Panc1 (cell line): ENCODE measurements at regions not wholly inside any gene's neighbourhood (a gene's known extent, or its start where the extent isn't known, plus 50 kb on each side); places are given as distances from the start of the nearest gene placed in this dataset.
"Not testable (repeated sequence)": the region's sequence is repeated elsewhere in the genome, so short reads cannot be mapped to it uniquely, and the experiment has no call there.

Experiments used
- ATAC-seq: fragments of 200-7000 bp; cut with Tn5 transposase; 2 replicates; pipeline ENCODE4 v1.9.1; 2020; ENCODE audit warnings: mild to moderate bottlenecking, moderate library complexity
- BruUV-seq: library from RNA; stranded (reverse); fragments of 400-500 nt; replicated peaks from 2 replicates; lab custom pipeline; 2021; lab: Mats Ljungman, UMichigan
- CTCF ChIA-PET: fragments of 300-600 bp; sonication (Branson Sonifier 250); formaldehyde crosslinking; loops from one replicate; lab custom pipeline; 2022; ENCODE audit warnings: antibody characterized with exemption; lab: Charles Lee
- POLR2A ChIA-PET: fragments of 300-600 bp; sonication (Branson Sonifier 250); formaldehyde crosslinking; loops from one replicate; lab custom pipeline; 2022; ENCODE audit warnings: antibody characterized with exemption; lab: Charles Lee
- DNase-seq: peaks from one replicate; pipeline ENCODE4 v3.0.0-alpha.2; 2010; ENCODE audit warnings: low read depth, low spot score
- H3K27ac ChIP-seq: 2 replicates; pipeline ENCODE4 v1.5.1; 2011; ENCODE audit warnings: mild to moderate bottlenecking, low read length, inconsistent platforms
- H3K27me3 ChIP-seq: fragments of 200-500 bp; sonication (Bioruptor generic); 2 replicates; pipeline ENCODE4 v1.6.0; 2014; ENCODE audit warnings: low read length, inconsistent platforms; ENCODE audit not compliant: control insufficient read depth, insufficient read depth
- H3K36me3 ChIP-seq: fragments of 200-500 bp; sonication (Bioruptor generic); 2 replicates; pipeline ENCODE4 v1.5.1; 2014; ENCODE audit warnings: inconsistent platforms, mild to moderate bottlenecking, low read length, moderate library complexity; ENCODE audit not compliant: control insufficient read depth, insufficient read depth
- H3K4me1 ChIP-seq: 2 replicates; pipeline ENCODE4 v1.5.1; 2011; ENCODE audit warnings: inconsistent platforms, mild to moderate bottlenecking, low read length, moderate library complexity; ENCODE audit not compliant: control insufficient read depth, insufficient read depth
- H3K4me3 ChIP-seq, 2 experiments: 2 replicates each; pipeline ENCODE4 v1.5.1; 2011 to 2012; ENCODE audit warnings: low read depth in 2 of 2, low read length in 2 of 2, mild to moderate bottlenecking in 2 of 2, inconsistent platforms in 1 of 2, moderate library complexity in 1 of 2
- H3K9me3 ChIP-seq: fragments of 200-500 bp; sonication (Bioruptor generic); 2 replicates; pipeline ENCODE4 v1.5.1; 2014; ENCODE audit warnings: low read depth, mild to moderate bottlenecking, inconsistent platforms, low read length, moderate library complexity; ENCODE audit not compliant: control insufficient read depth, insufficient read depth
- POLR2AphosphoS5 ChIP-seq: IDR thresholded peaks from 2 replicates; pipeline ENCODE4 v1.6.1; 2012; ENCODE audit warnings: mild to moderate bottlenecking, low read depth, low read length, moderate library complexity
- REST ChIP-seq, 2 experiments: IDR thresholded peaks; 2 replicates each; pipeline ENCODE4 v1.6.1; 2011 to 2012; ENCODE audit warnings: low read depth in 2 of 2, control low read depth in 1 of 2, low read length in 1 of 2, mild to moderate bottlenecking in 1 of 2, moderate library complexity in 1 of 2; ENCODE audit not compliant: insufficient read depth in 1 of 2
- SIN3A ChIP-seq: IDR thresholded peaks from 2 replicates; pipeline ENCODE4 v1.6.1; 2012; ENCODE audit warnings: low read depth, mild to moderate bottlenecking, low read length, moderate library complexity, borderline replicate concordance; ENCODE audit not compliant: insufficient read depth
- TCF7L2 ChIP-seq: IDR thresholded peaks from 2 replicates; pipeline ENCODE4 v1.6.1; 2011; ENCODE audit warnings: mild to moderate bottlenecking, low read depth, low read length, inconsistent platforms
- in situ Hi-C: cut with HindIII; loops from 2 replicates; pipeline ENCODE4 v1.10.0; 2016; ENCODE audit warnings: low sequenced_read_pairs, low pct_unique_long_range_greater_than_20kb
- intact Hi-C: fragments of 100-400 bp; cut with micrococcal nuclease; formaldehyde crosslinking; loops from one replicate; pipeline ENCODE4 v1.10.0; 2022; ENCODE audit not compliant: unreplicated experiment
- TF ChIP-seq, protein P1 (sequence below): fragments of 450-650 bp; IDR thresholded peaks from 2 replicates; pipeline ENCODE4 v1.5.1; 2017; ENCODE audit warnings: mild to moderate bottlenecking

DNA sequence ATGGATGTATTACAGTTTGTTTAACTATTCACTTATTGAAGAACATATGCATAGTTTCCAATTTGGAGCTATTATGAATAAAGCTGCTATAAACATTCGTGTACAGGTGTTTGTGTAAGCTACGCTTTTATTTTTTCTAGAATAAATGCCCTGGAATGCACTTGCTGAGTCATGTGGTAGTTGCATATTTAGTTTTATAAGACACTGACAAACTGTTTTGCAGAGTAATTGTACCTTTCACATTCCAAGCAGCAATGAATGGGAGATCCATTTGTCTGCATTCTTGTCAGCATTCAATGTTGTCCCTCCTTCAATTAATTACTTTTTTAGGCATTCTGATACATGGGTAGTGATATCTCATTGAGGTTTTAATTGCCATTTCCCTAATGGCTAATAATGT, 373.6 kb upstream of the GHITM start:
- H3K4me1 ChIP-seq = no peaks in the 10 kb centered on the region
- no peak for DNase-seq
- BruUV-seq = no TSS peak
- H3K4me3 ChIP-seq = no peak overlapping the region
- no peak overlapping the region for H3K27ac ChIP-seq
- intact Hi-C loops (no loop called here), in situ Hi-C loops (no loop called here)
- no peak for TF ChIP-seq TCF7L2
- no peak for TF ChIP-seq SIN3A
- TF ChIP-seq, protein P1, sequence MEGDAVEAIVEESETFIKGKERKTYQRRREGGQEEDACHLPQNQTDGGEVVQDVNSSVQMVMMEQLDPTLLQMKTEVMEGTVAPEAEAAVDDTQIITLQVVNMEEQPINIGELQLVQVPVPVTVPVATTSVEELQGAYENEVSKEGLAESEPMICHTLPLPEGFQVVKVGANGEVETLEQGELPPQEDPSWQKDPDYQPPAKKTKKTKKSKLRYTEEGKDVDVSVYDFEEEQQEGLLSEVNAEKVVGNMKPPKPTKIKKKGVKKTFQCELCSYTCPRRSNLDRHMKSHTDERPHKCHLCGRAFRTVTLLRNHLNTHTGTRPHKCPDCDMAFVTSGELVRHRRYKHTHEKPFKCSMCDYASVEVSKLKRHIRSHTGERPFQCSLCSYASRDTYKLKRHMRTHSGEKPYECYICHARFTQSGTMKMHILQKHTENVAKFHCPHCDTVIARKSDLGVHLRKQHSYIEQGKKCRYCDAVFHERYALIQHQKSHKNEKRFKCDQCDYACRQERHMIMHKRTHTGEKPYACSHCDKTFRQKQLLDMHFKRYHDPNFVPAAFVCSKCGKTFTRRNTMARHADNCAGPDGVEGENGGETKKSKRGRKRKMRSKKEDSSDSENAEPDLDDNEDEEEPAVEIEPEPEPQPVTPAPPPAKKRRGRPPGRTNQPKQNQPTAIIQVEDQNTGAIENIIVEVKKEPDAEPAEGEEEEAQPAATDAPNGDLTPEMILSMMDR = no peak
- TF ChIP-seq POLR2AphosphoS5 = no peak
- no peak for TF ChIP-seq REST (IDR thresholded peaks at IDR 0.05; ENCODE audit: insufficient read depth in 1 of 2, low read depth in 2 of 2, low read length in 1 of 2)
- ChIA-PET CTCF (no interaction called here), POLR2A (no interaction called here)
- no peaks in the 10 kb centered on the region; the same call in 1 of the 2 replicates for H3K9me3 ChIP-seq
- no peaks in the 10 kb centered on the region for H3K36me3 ChIP-seq
- H3K27me3 ChIP-seq = no peaks in the 10 kb centered on the region
- no peak for ATAC-seq

DNA sequence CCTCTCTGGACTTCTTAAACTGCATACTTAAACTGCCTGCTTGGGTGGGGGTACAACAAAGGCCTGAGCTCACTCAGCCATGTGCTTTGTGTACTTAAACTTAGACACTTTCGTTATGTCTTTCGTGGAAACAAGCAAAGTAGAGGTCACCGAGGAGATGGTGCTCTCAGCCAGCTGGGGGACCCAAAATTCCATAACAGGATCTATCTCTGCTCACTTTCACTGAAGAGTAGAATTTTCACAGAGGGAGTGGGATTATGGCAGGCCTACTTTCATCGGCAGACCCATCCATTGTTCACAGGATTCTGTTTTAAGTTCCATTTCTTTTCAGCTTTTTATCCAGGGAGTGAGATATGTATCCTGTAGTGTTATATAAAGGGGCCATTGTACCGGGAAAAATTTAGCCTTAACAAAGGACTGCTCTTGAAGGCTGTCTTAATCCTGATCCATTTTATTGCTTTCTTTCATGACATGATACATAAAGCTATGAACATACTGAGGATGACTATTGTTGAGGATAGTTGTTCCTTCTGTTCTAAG, 370.0 kb upstream of the GHITM start:
- no peak for TF ChIP-seq TCF7L2
- TF ChIP-seq SIN3A = no peak
- TF ChIP-seq REST (IDR thresholded peaks at IDR 0.05; ENCODE audit: insufficient read depth in 1 of 2, low read depth in 2 of 2, low read length in 1 of 2) = no peak
- TF ChIP-seq, protein P1 = no peak
- TF ChIP-seq POLR2AphosphoS5 = no peak
- intact Hi-C loops = no loop called here
- no peaks in the 10 kb centered on the region; the same call in 1 of the 2 replicates for H3K9me3 ChIP-seq
- H3K27ac ChIP-seq = no peak overlapping the region
- DNase-seq = no peak
- no peaks in the 10 kb centered on the region for H3K4me1 ChIP-seq
- H3K36me3 ChIP-seq = no peaks in the 10 kb centered on the region
- H3K27me3 ChIP-seq = no peaks in the 10 kb centered on the region
- POLR2A ChIA-PET = no interaction called here
- in situ Hi-C loops = no loop called here
- BruUV-seq = no TSS peak
- no peak overlapping the region for H3K4me3 ChIP-seq
- CTCF ChIA-PET = no interaction called here
- ATAC-seq = no peak

GRCh38 chr10:83786701-83787100, 352.6 kb upstream of the GHITM start:
- CTCF ChIA-PET, H3K27ac ChIP-seq, H3K27me3 ChIP-seq, H3K9me3 ChIP-seq, intact Hi-C loops, ATAC-seq, H3K4me3 ChIP-seq, BruUV-seq, DNase-seq, H3K4me1 ChIP-seq, H3K36me3 ChIP-seq, in situ Hi-C loops, POLR2A ChIA-PET: not testable (repeated sequence)
